GM12878 (cell line): ENCODE measurements at regions not wholly inside any gene's neighbourhood (a gene's known extent, or its start where the extent isn't known, plus 50 kb on each side); places are given as distances from the start of the nearest gene placed in this dataset.

ENCODE experiments used
- ATAC-seq: fragments of 200-7000 bp; cut with Tn5 transposase; 3 replicates; pipeline ENCODE4 v1.9.1; 2020; ENCODE audit warnings: mild to moderate bottlenecking, moderate library complexity
- BruUV-seq: library from RNA; stranded (reverse); fragments of 400-500 nt; replicated peaks from 2 replicates; lab custom pipeline; 2021; lab: Mats Ljungman, UMichigan
- CTCF ChIA-PET: fragments of 300-600 bp; sonication (Branson Sonifier 250); formaldehyde crosslinking; extraction: SDS; loops from one replicate; lab custom pipeline; 2021; ENCODE audit warnings: inconsistent platforms; lab: Yijun Ruan, JAX
- POLR2A ChIA-PET: fragments of 350-600 bp; formaldehyde crosslinking; extraction: SDS; loops from one replicate; lab custom pipeline; 2021; ENCODE audit warnings: inconsistent platforms; lab: Charles Lee
- RAD21 ChIA-PET: fragments of 300-600 bp; sonication (Branson Sonifier 250); formaldehyde crosslinking; loops from one replicate; lab custom pipeline; 2023; ENCODE audit warnings: antibody characterized with exemption; ENCODE audit not compliant: unreplicated experiment; lab: Charles Lee
- SMC1A ChIA-PET: fragments of 300-600 bp; sonication (Branson Sonifier 250); formaldehyde crosslinking; loops from one replicate; lab custom pipeline; 2023; ENCODE audit not compliant: unreplicated experiment, uncharacterized antibody; lab: Charles Lee
- DNase-seq: peaks from one replicate; pipeline ENCODE4 v3.0.0-alpha.2; 2011; ENCODE audit warnings: low read depth, low spot score
- FAIRE-seq: peaks from 3 replicates; lab custom pipeline; 2011; peaks lifted over from hg19 to GRCh38; lab: Jason Lieb, UNC
- H2AFZ ChIP-seq: 2 replicates; pipeline ENCODE4 v1.6.0; 2011; ENCODE audit warnings: low read depth, low read length, control low read depth; ENCODE audit not compliant: control insufficient read depth
- H3K27ac ChIP-seq: 2 replicates; pipeline ENCODE4 v1.5.1; 2011; ENCODE audit warnings: control low read depth; ENCODE audit not compliant: control insufficient read depth, insufficient read depth
- H3K27me3 ChIP-seq, 2 experiments: replicated peaks in 1 of 2; 2 replicates each; pipeline versions ENCODE4 v1.6.0 to v1.6.1; 2011; ENCODE audit warnings: low read length in 1 of 2; ENCODE audit not compliant: control insufficient read depth in 2 of 2, insufficient read depth in 2 of 2
- H3K36me3 ChIP-seq, 2 experiments: 2 replicates each; pipeline ENCODE4 v1.5.1; 2011; ENCODE audit warnings: low read length in 1 of 2; ENCODE audit not compliant: control insufficient read depth in 2 of 2, insufficient read depth in 2 of 2
- H3K4me1 ChIP-seq: 2 replicates; pipeline ENCODE4 v1.6.1; 2011; ENCODE audit warnings: mild to moderate bottlenecking, low read length, moderate library complexity, mixed read lengths; ENCODE audit not compliant: control insufficient read depth, insufficient read depth
- H3K4me2 ChIP-seq: 2 replicates; pipeline ENCODE4 v1.6.0; 2011; ENCODE audit warnings: control low read depth; ENCODE audit not compliant: control insufficient read depth, insufficient read depth
- H3K4me3 ChIP-seq: fragments of 200-600 bp; sonication (generic); 2 replicates; pipeline ENCODE4 v1.5.1; 2016
- H3K79me2 ChIP-seq: 2 replicates; pipeline ENCODE4 v1.6.0; 2011; ENCODE audit warnings: low read length; ENCODE audit not compliant: control insufficient read depth, insufficient read depth
- H3K9ac ChIP-seq: 2 replicates; pipeline ENCODE4 v1.8.0; 2011; ENCODE audit warnings: low read length, control low read depth, mixed read lengths; ENCODE audit not compliant: control insufficient read depth, insufficient read depth
- H3K9me3 ChIP-seq: replicated peaks from 3 replicates; pipeline ENCODE4 v1.5.1; 2011; ENCODE audit warnings: mild to moderate bottlenecking, low read length; ENCODE audit not compliant: control insufficient read depth, insufficient read depth
- H4K20me1 ChIP-seq: 2 replicates; pipeline ENCODE4 v1.6.0; 2011; ENCODE audit not compliant: control insufficient read depth, insufficient read depth
- BACH1 ChIP-seq: fragments of 450-650 bp; IDR thresholded peaks from 2 replicates; pipeline ENCODE4 v1.6.1; 2017; ENCODE audit warnings: mild to moderate bottlenecking, borderline replicate concordance
- BRCA1 ChIP-seq: IDR thresholded peaks from 2 replicates; pipeline ENCODE4 v1.6.1; 2011; ENCODE audit warnings: low read depth, low read length, improper control_type of control experiment
- ESRRA ChIP-seq: IDR thresholded peaks from 2 replicates; pipeline ENCODE4 v1.6.1; 2012; ENCODE audit warnings: mild to moderate bottlenecking, low read length, improper control_type of control experiment
- ETV6 ChIP-seq, 2 experiments: fragments of 450-650 bp in 1 of 2; IDR thresholded peaks in 1 of 2; conservative IDR thresholded peaks in 1 of 2; 2 replicates each; pipeline ENCODE4 v1.6.1; 2014; ENCODE audit warnings: antibody characterized with exemption in 1 of 2, borderline replicate concordance in 1 of 2, low read depth in 1 of 2, mild to moderate bottlenecking in 1 of 2, moderate library complexity in 1 of 2
- HDAC2 ChIP-seq: fragments of 200-600 bp; sonication (generic); IDR thresholded peaks from 2 replicates; pipeline ENCODE4 v1.6.1; 2017
- IRF4 ChIP-seq: IDR thresholded peaks from 2 replicates; pipeline ENCODE4 v1.6.1; 2011; ENCODE audit warnings: low read depth, low read length
- IRF5 ChIP-seq: fragments of 450-650 bp; IDR thresholded peaks from 2 replicates; pipeline ENCODE4 v1.6.1; 2017; ENCODE audit warnings: borderline replicate concordance
- JUNB ChIP-seq: IDR thresholded peaks from 2 replicates; pipeline ENCODE4 v1.6.1; 2016; ENCODE audit warnings: antibody characterized with exemption, mild to moderate bottlenecking
- MTA3 ChIP-seq: IDR thresholded peaks from 2 replicates; pipeline ENCODE4 v1.6.1; 2012; ENCODE audit warnings: low read length, inconsistent platforms, borderline replicate concordance
- TCF7 ChIP-seq: IDR thresholded peaks from 2 replicates; pipeline ENCODE4 v1.6.1; 2014; ENCODE audit warnings: antibody characterized with exemption, borderline replicate concordance
- ZBED1 ChIP-seq: IDR thresholded peaks from 2 replicates; pipeline ENCODE4 v1.6.1; 2016; ENCODE audit warnings: borderline replicate concordance
- ZNF274 ChIP-seq: IDR thresholded peaks from one replicate; pipeline ENCODE4 v1.8.0; 2011; ENCODE audit not compliant: insufficient read length, insufficient read depth
- whole genome bisulfite sequencing: methylation state at CpG from one replicate; pipeline ENCODE4 v1.1.6; 2016; ENCODE audit warnings: low lambda C conversion rate; ENCODE audit not compliant: insufficient replicate concordance, insufficient coverage; ENCODE audit errors: missing lambda C conversion rate; 5-methylcytosine and 5-hydroxymethylcytosine counted together
- in situ Hi-C: fragments of 300-500 bp; cut with MboI; formaldehyde crosslinking; loops from 9 replicates; pipeline ENCODE4 v1.14.3; 2018; ENCODE audit warnings: mixed read lengths
- intact Hi-C: fragments of 100-400 bp; cut with micrococcal nuclease; formaldehyde crosslinking; loops from one replicate; pipeline ENCODE4 v1.14.2; 2022; ENCODE audit not compliant: unreplicated experiment
- TF ChIP-seq, protein P1 (sequence below): IDR thresholded peaks from 2 replicates; pipeline ENCODE4 v1.6.1; 2012; ENCODE audit warnings: low read depth, low read length, improper control_type of control experiment

DNA sequence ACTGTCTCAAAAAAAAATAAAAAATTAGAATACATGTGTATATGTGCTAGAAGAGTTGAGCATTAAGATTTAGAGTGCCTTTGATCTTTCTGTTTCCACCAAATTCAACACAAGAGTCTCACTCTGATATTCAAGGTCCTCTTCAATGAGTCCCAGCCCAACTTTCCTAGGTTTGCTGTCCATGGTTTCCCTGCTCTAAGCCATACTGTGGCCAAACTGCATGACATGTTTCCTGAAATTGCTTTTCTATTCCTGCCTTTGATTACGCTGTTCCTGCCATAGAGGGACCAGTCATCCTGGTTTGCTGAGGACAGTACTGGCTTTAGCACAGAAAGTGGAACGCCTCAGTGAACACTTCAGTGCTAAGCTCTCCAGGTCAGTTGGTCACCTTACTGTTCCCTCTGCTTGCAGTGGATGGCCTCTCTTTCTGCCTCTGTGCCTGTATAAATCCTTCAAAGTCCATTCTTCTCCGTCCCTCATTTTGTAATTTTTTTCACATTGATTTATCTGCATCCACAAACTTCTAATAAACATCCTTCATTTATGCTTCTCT lies 305.9 kb upstream of the PROX1 start:
- intact Hi-C loops, result no loop called here
- no peak for DNase-seq
- H3K9me3 ChIP-seq, result no peaks in the 10 kb centered on the region

More for the DNA sequence above, 305.9 kb upstream of the PROX1 start:
- Histone ChIP-seq H2AFZ (no peak overlapping the region), H3K27ac (no peak overlapping the region), H3K27me3 (no peaks in the 10 kb centered on the region; a peak in 1 of 4 replicates), H3K36me3 (no peaks in the 10 kb centered on the region), H4K20me1 (no peaks in the 10 kb centered on the region), H3K9ac (no peak overlapping the region), H3K79me2 (no peaks in the 10 kb centered on the region), H3K4me3 (no peak overlapping the region), H3K4me1 (no peaks in the 10 kb centered on the region), H3K4me2 (no peak overlapping the region)
- no peak for TF ChIP-seq BACH1
- no peak for TF ChIP-seq IRF5
- no peak for TF ChIP-seq ZNF274
- no peak for TF ChIP-seq IRF4
- TF ChIP-seq HDAC2, result no peak
- TF ChIP-seq TCF7, result no peak
- no peak for TF ChIP-seq ZBED1
- no peak for TF ChIP-seq MTA3
- TF ChIP-seq, protein P1, sequence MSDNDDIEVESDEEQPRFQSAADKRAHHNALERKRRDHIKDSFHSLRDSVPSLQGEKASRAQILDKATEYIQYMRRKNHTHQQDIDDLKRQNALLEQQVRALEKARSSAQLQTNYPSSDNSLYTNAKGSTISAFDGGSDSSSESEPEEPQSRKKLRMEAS, result no peak
- no peak for TF ChIP-seq ETV6 (conservative IDR thresholded peaks at IDR 0.05 in 1 of 2, IDR thresholded peaks at IDR 0.05 in 1 of 2; ENCODE audit: borderline replicate concordance in 1 of 2, low read depth in 1 of 2)
- TF ChIP-seq BRCA1, result no peak
- TF ChIP-seq JUNB, result no peak
- TF ChIP-seq ESRRA, result no peak
- 0% methylated on average over 3 of the region's 3 CpGs for WGBS
- POLR2A ChIA-PET, result no interaction called here
- in situ Hi-C loops, result no loop called here
- RAD21 ChIA-PET, result no interaction called here
- CTCF ChIA-PET, result no interaction called here
- no TSS peak for BruUV-seq
- SMC1A ChIA-PET, result no interaction called here
- ATAC-seq (no peak), FAIRE-seq (no peak)
